Peyer's patch (tissue), 4 donors: ENCODE measurements at regions not wholly inside any gene's neighbourhood (a gene's known extent, or its start where the extent isn't known, plus 50 kb on each side); places are given as distances from the start of the nearest gene placed in this dataset.

Source experiments
- POLR2A ChIP-seq, 2 donors: fragments of 450-650 bp; IDR thresholded peaks; one replicate each; pipeline ENCODE4 v1.5.1; 2017; ENCODE audit warnings: antibody characterized with exemption in 2 of 2, mild to moderate bottlenecking in 2 of 2, moderate library complexity in 2 of 2
- TF ChIP-seq, protein P1 (sequence below), 6 experiments: fragments of 450-650 bp in 4 of 6; fragments of 200-600 bp in 2 of 6; sonication (generic) in 1 of 6; IDR thresholded peaks; one replicate each; pipeline ENCODE4 v1.5.1; 2017 to 2019; ENCODE audit warnings: antibody characterized with exemption in 6 of 6, mild to moderate bottlenecking in 3 of 6, moderate library complexity in 1 of 6

DNA sequence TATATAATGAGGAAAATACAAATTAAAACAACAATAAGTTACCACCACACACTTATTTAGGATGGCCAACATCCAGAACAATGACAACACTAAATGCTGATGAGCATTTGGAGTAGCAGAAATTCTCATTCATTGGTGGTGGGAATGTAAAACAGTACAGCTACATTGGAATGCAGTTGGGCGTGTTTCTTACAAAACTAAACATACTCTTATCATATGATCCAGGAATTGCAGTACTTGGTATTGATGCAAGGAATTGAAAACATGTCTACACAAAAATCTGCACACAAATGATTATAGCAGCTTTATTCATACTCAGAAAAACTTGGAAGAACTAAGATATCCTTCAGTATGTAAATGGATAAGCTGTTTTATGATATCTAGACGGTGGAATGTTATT lies 594.2 kb downstream of the ZBBX start:
- TF ChIP-seq, protein P1, sequence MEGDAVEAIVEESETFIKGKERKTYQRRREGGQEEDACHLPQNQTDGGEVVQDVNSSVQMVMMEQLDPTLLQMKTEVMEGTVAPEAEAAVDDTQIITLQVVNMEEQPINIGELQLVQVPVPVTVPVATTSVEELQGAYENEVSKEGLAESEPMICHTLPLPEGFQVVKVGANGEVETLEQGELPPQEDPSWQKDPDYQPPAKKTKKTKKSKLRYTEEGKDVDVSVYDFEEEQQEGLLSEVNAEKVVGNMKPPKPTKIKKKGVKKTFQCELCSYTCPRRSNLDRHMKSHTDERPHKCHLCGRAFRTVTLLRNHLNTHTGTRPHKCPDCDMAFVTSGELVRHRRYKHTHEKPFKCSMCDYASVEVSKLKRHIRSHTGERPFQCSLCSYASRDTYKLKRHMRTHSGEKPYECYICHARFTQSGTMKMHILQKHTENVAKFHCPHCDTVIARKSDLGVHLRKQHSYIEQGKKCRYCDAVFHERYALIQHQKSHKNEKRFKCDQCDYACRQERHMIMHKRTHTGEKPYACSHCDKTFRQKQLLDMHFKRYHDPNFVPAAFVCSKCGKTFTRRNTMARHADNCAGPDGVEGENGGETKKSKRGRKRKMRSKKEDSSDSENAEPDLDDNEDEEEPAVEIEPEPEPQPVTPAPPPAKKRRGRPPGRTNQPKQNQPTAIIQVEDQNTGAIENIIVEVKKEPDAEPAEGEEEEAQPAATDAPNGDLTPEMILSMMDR (IDR thresholded peaks at IDR 0.05) = no peak
- TF ChIP-seq POLR2A (IDR thresholded peaks at IDR 0.05) = no peak
